Pancreas (tissue), 10 donors: ENCODE measurements at regions not wholly inside any gene's neighbourhood (a gene's known extent, or its start where the extent isn't known, plus 50 kb on each side); places are given as distances from the start of the nearest gene placed in this dataset.

Experiments
- ATAC-seq, 4 donors: fragments of 200-7000 bp; cut with Tn5 transposase; one replicate each; pipeline versions ENCODE4 v1.8.0 to v1.9.1; 2020; ENCODE audit warnings: mild to moderate bottlenecking in 4 of 4, moderate library complexity in 4 of 4
- DNase-seq, 6 donors: peaks; one replicate each; pipeline ENCODE4 v3.0.0-alpha.2; 2020
- FAIRE-seq: peaks from 2 replicates; lab custom pipeline; 2012; peaks lifted over from hg19 to GRCh38; lab: Jason Lieb, UNC
- H3K27ac ChIP-seq, 4 donors: fragments of 200-600 bp; sonication (generic); 1 replicate in 3 of 4; 2 replicates in 1 of 4; pipeline versions ENCODE4 v1.5.0 to v1.8.0; 2020
- H3K27me3 ChIP-seq, 4 donors: fragments of 200-600 bp; one replicate each; pipeline ENCODE4 v1.8.0; 2021
- H3K36me3 ChIP-seq, 3 donors: fragments of 200-600 bp; sonication (generic) in 1 of 3; one replicate each; pipeline versions ENCODE4 v1.5.0 to v1.8.0; 2020 to 2021
- H3K4me1 ChIP-seq, 3 donors: fragments of 200-600 bp; one replicate each; pipeline ENCODE4 v1.8.0; 2021
- H3K4me3 ChIP-seq, 4 donors: fragments of 200-600 bp; sonication (generic) in 2 of 4; one replicate each; pipeline versions ENCODE4 v1.5.0 to v1.8.0; 2020 to 2021
- H3K9me3 ChIP-seq, 4 donors: fragments of 200-600 bp; one replicate each; pipeline ENCODE4 v1.8.0; 2021
- CTCF ChIP-seq, 4 donors: fragments of 200-600 bp; sonication (generic) in 3 of 4; IDR thresholded peaks; one replicate each; pipeline versions ENCODE4 v1.5.0 to v1.8.0; 2021; ENCODE audit warnings: antibody characterized with exemption in 4 of 4
- WGBS, 2 donors: extraction: QIAGEN DNeasy Blood & Tissue Kit; methylation state at CpG; one replicate each; pipeline ENCODE4 v1.1.7; 2013; 5-methylcytosine and 5-hydroxymethylcytosine counted together
- intact Hi-C, 3 donors: fragments of 100-400 bp; cut with DNase I; formaldehyde crosslinking; loops; one replicate each; pipeline versions ENCODE4 v1.11.1 to v1.14.2; 2022
- donor health status: healthy with polysubstance abuse.
- donor health status: DM: no; HTN: no; CAD: no; lungs with moderate emphysema.
- donor health status: DM: no; HTN: no; CAD: no.
- donor health status: control.
- donor health status: control.
- donor health status: Bipolar disorder and iron deficiency.
- donor health status: DM: yes; HTN: yes; CAD: no.
- donor health status: DM: no; HTN: no; CAD: no.
- donor health status: DM: no; HTN: no; CAD: no.
- donor health status: DM: yes; HTN: yes; CAD: no.

GRCh38 chr2:10201201-10201600, 78.7 kb downstream of the RRM2 start:
- H3K36me3 ChIP-seq = no peaks in the 10 kb centered on the region
- no peak for FAIRE-seq
- H3K27ac ChIP-seq = no peak overlapping the region
- intact Hi-C loops = no loop called here
- no peak for ATAC-seq
- TF ChIP-seq CTCF (IDR thresholded peaks at IDR 0.05) = no peak
- H3K9me3 ChIP-seq = no peaks in the 10 kb centered on the region
- H3K4me1 ChIP-seq = no peaks in the 10 kb centered on the region
- H3K4me3 ChIP-seq = no peak overlapping the region
- 64 to 70% methylated on average over 4 of the region's 4 CpGs for WGBS, 2 donors
- no peaks in the 10 kb centered on the region for H3K27me3 ChIP-seq
- DNase-seq = no peak

GRCh38 chr2:10202131-10202665, 79.7 kb downstream of the RRM2 start:
- H3K27me3 ChIP-seq = no peaks in the 10 kb centered on the region
- ATAC-seq = no peak
- H3K4me1 ChIP-seq = no peaks in the 10 kb centered on the region
- TF ChIP-seq CTCF (IDR thresholded peaks at IDR 0.05) = no peak
- DNase-seq = no peak
- FAIRE-seq = no peak
- no peaks in the 10 kb centered on the region for H3K9me3 ChIP-seq
- H3K27ac ChIP-seq = no peak overlapping the region
- intact Hi-C loops = no loop called here
- WGBS, 2 donors = 75 to 79% methylated on average over 4 of the region's 4 CpGs
- H3K36me3 ChIP-seq = no peaks in the 10 kb centered on the region
- no peak overlapping the region for H3K4me3 ChIP-seq

- H3K27me3 ChIP-seq = no peaks in the 10 kb centered on the region
- no peak for FAIRE-seq
- TF ChIP-seq CTCF (IDR thresholded peaks at IDR 0.05) = no peak
- intact Hi-C loops = no loop called here
- H3K36me3 ChIP-seq = no peaks in the 10 kb centered on the region
- no peak overlapping the region for H3K4me3 ChIP-seq
- no peaks in the 10 kb centered on the region for H3K4me1 ChIP-seq
- no peaks in the 10 kb centered on the region for H3K9me3 ChIP-seq
- H3K27ac ChIP-seq = no peak overlapping the region
- 87 to 89% methylated on average over 25 of the region's 25 CpGs for WGBS, 2 donors
- no peak for DNase-seq
- ATAC-seq = no peak
Measured at GRCh38 chr2:10204326-10205161, 82.0 kb downstream of the RRM2 start.

GRCh38 chr2:10205162-10205475, 82.6 kb downstream of the RRM2 start:
- ATAC-seq (no peak), FAIRE-seq (no peak), DNase-seq (no peak)
- Histone ChIP-seq H3K4me1 (no peaks in the 10 kb centered on the region), H3K9me3 (no peaks in the 10 kb centered on the region), H3K27me3 (no peaks in the 10 kb centered on the region), H3K36me3 (no peaks in the 10 kb centered on the region), H3K27ac (no peak overlapping the region), H3K4me3 (no peak overlapping the region)
- no peak for TF ChIP-seq CTCF (IDR thresholded peaks at IDR 0.05)
- intact Hi-C loops = no loop called here
- 90 to 95% methylated on average over 9 of the region's 9 CpGs for WGBS, 2 donors

GRCh38 chr2:10208736-10209135, 86.2 kb downstream of the RRM2 start:
- intact Hi-C loops = no loop called here
- no peak overlapping the region for H3K4me3 ChIP-seq
- 88 to 90% methylated on average over 5 of the region's 5 CpGs for WGBS, 2 donors
- H3K27ac ChIP-seq = no peak overlapping the region
- no peak for FAIRE-seq
- no peak for ATAC-seq
- no peak for DNase-seq
- no peaks in the 10 kb centered on the region for H3K27me3 ChIP-seq
- H3K4me1 ChIP-seq = no peaks in the 10 kb centered on the region
- no peaks in the 10 kb centered on the region for H3K9me3 ChIP-seq
- no peak for TF ChIP-seq CTCF (IDR thresholded peaks at IDR 0.05)
- H3K36me3 ChIP-seq = no peaks in the 10 kb centered on the region
